ENCODE measurements at regions not wholly inside any gene's neighbourhood (a gene's known extent, or its start where the extent isn't known, plus 50 kb on each side); places are given as distances from the start of the nearest gene placed in this dataset.
A peak's percentile ranks its signal among the peaks of the same experiment; 100 is the strongest.

DNA sequence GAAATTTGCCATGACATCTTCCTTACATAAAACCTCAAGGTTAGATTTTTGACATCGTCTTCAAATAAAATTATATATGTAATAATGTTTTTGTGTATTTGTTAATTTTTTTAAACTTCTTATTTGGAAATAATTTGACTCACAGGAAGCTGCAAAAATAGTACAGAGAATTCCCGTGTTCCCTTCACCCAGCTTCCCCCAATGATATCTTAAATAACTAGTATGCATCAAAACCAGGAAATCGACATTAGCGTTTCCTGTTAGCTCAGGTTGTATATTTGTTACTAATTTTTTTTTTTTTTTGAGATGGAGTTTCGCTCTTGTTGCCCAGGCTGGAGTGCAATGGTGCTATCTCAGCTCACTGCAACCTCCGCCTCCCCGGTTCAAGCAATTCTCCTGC, 86.3 kb upstream of the SPRY4 start:
- POLR2A ChIA-PET: interaction anchor here (0.6 kb wide), 3 partner anchors 83 to 245 kb away, joined by 3 to 4 read pairs (median 3); no protein-coding TSS in a partner anchor
- in situ Hi-C loops (cut with MboI) (no loop called here), intact Hi-C loops (cut with micrococcal nuclease) (no loop called here)
- no peak overlapping the region for H2AFZ ChIP-seq (ENCODE audit: low read depth, low read length)
- H3K9me1 ChIP-seq (ENCODE audit: control insufficient read depth, insufficient read depth, low read length): no peaks in the 10 kb centered on the region
- H3K4me2 ChIP-seq (ENCODE audit: insufficient read depth, low read length): no peak overlapping the region
- CTCF ChIA-PET (ENCODE audit: low intra/inter-chr PET ratio): no interaction called here
- peaks cover 0 to 10% of the 10 kb centered on the region in 2 experiments; a peak in 1 of 5 replicates for H3K27me3 ChIP-seq (ENCODE audit: control insufficient read depth in 2 of 2, insufficient read depth in 2 of 2, low read length in 2 of 2)
- H3K4me3 ChIP-seq: no peak overlapping the region
- H3K4me1 ChIP-seq (replicated peaks in 1 of 2; ENCODE audit: control insufficient read depth in 2 of 2, insufficient read depth in 2 of 2, low read length in 2 of 2): no peaks in the 10 kb centered on the region
- ATAC-seq: no peak
- TF ChIP-seq RNF219 (CRISPR knock-in tag; IDR thresholded peaks at IDR 0.05): no peak
- BruUV-seq (replicated peaks): no TSS peak
- no peak for DNase-seq (ENCODE audit: extremely low read depth in 1 of 4, low spot score in 3 of 4)
- WGBS (ENCODE audit: insufficient coverage, low coverage, missing lambda C conversion rate): 49% methylated on average over 7 of the region's 7 CpGs
- H3K27ac ChIP-seq (ENCODE audit: extremely low read depth, low read depth, low read length): no peak overlapping the region
- H3K9me3 ChIP-seq (replicated peaks; ENCODE audit: control insufficient read depth, insufficient read depth, low read depth, low read length): no peaks in the 10 kb centered on the region
- H4K20me1 ChIP-seq (replicated peaks; ENCODE audit: control insufficient read depth, insufficient read depth, low read length): no peaks in the 10 kb centered on the region
- H3K36me3 ChIP-seq (ENCODE audit: control insufficient read depth, insufficient read depth, low read length): no peaks in the 10 kb centered on the region
- H3K9ac ChIP-seq (ENCODE audit: insufficient read depth in 1 of 2, low read depth in 2 of 2, low read length in 2 of 2): no peak overlapping the region
- FAIRE-seq: no peak
- H3K79me2 ChIP-seq (ENCODE audit: control insufficient read depth, insufficient read depth, low read length): no peaks in the 10 kb centered on the region

DNA sequence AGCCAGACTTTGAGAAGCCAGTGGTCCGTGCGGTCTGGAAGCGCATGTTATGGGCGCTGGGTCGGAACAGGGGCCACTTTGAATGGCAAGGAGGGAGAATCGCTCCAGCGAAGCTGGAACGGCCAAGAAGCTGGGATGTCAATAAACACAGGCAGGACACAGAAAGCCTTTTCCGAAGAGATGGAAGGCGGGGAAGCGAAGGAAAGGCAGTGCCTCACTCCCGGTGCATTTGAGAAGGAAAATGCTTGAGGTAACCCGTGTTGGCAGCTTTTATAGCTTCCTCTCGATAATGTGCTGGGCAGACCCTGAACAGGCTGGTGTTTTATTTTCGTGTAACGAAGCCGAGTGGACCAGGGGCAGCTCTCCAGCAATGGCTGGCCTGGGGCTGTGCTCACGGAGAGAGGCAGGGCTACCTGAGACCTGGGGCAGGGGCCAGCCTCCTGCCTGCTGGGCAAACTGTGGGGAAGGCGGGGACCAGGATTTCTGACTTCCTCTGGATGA, 84.2 kb upstream of the SPRY4 start:
- ChIA-PET POLR2A (interaction anchor here (0.9 kb wide), 1 partner anchor 11 kb away, joined by 3 read pairs; no protein-coding TSS in a partner anchor), CTCF (ENCODE audit: low intra/inter-chr PET ratio) (no interaction called here)
- H3K9me1 ChIP-seq (ENCODE audit: control insufficient read depth, insufficient read depth, low read length): no peaks in the 10 kb centered on the region
- DNase-seq (ENCODE audit: extremely low read depth in 1 of 4, low spot score in 3 of 4) (no peak), FAIRE-seq (no peak), ATAC-seq (no peak)
- no peak overlapping the region for H3K4me2 ChIP-seq (ENCODE audit: insufficient read depth, low read length)
- H3K36me3 ChIP-seq (ENCODE audit: control insufficient read depth, insufficient read depth, low read length): no peaks in the 10 kb centered on the region
- peaks cover 0 to 11% of the 10 kb centered on the region in 2 experiments; a peak in 1 of 5 replicates for H3K27me3 ChIP-seq (ENCODE audit: control insufficient read depth in 2 of 2, insufficient read depth in 2 of 2, low read length in 2 of 2)
- no peaks in the 10 kb centered on the region for H3K4me1 ChIP-seq (replicated peaks in 1 of 2; ENCODE audit: control insufficient read depth in 2 of 2, insufficient read depth in 2 of 2, low read length in 2 of 2)
- 47% methylated on average over 18 of the region's 19 CpGs for WGBS (ENCODE audit: insufficient coverage, low coverage, missing lambda C conversion rate)
- no peaks in the 10 kb centered on the region for H3K79me2 ChIP-seq (ENCODE audit: control insufficient read depth, insufficient read depth, low read length)
- intact Hi-C loops (cut with micrococcal nuclease): no loop called here
- H3K4me3 ChIP-seq: no peak overlapping the region
- H3K9ac ChIP-seq (ENCODE audit: insufficient read depth in 1 of 2, low read depth in 2 of 2, low read length in 2 of 2): no peak overlapping the region
- no peak overlapping the region for H3K27ac ChIP-seq (ENCODE audit: extremely low read depth, low read depth, low read length)
- in situ Hi-C loops (cut with MboI): no loop called here
- no TSS peak for BruUV-seq (replicated peaks)
- H4K20me1 ChIP-seq (replicated peaks; ENCODE audit: control insufficient read depth, insufficient read depth, low read length): no peaks in the 10 kb centered on the region
- H2AFZ ChIP-seq (ENCODE audit: low read depth, low read length): peak overlapping the region; percentile 45; the same call in 1 of the 2 replicates
- no peaks in the 10 kb centered on the region for H3K9me3 ChIP-seq (replicated peaks; ENCODE audit: control insufficient read depth, insufficient read depth, low read depth, low read length)
- TF ChIP-seq MYC (IDR thresholded peaks at IDR 0.05; ENCODE audit: low read depth, low read length): no peak
- no peak for TF ChIP-seq MYC (CRISPR knock-in tag; IDR thresholded peaks at IDR 0.05; ENCODE audit: borderline replicate concordance, low read depth)
- TF ChIP-seq PHF8 (IDR thresholded peaks at IDR 0.05; ENCODE audit: borderline replicate concordance, low read length): no peak
- TF ChIP-seq ARHGAP35 (IDR thresholded peaks at IDR 0.05; ENCODE audit: partially characterized antibody): no peak
- TF ChIP-seq ARNT (IDR thresholded peaks at IDR 0.05): no peak
- TF ChIP-seq HDGF (IDR thresholded peaks at IDR 0.05): no peak

Data from K562 (cell line).